ENCODE measurements at regions not wholly inside any gene's neighbourhood (a gene's known extent, or its start where the extent isn't known, plus 50 kb on each side); places are given as distances from the start of the nearest gene placed in this dataset.

DNA sequence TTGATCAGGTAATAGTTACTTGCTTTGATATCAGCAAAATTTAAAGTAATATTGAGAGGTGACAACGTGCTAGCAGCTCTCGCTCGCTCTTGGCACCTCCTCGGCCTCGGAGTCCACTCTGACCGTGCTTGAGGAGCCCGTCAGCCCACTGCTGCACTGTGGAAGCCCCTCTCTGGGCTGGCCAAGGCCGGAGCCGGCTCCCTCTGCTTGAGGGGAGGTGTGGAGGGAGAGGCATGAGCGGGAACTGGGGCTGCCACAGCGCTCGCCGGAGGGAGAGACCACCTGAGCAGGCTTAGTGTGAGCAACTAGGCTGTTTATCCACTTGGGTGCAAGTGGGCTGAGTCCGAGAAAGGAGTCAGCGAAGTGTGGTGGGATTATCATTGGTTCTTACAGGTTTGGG, 455.7 kb upstream of the PCDH7 start:
- no peak overlapping the region for H3K27ac ChIP-seq
- no peaks in the 10 kb centered on the region for H3K4me1 ChIP-seq
- TF ChIP-seq, protein P1, sequence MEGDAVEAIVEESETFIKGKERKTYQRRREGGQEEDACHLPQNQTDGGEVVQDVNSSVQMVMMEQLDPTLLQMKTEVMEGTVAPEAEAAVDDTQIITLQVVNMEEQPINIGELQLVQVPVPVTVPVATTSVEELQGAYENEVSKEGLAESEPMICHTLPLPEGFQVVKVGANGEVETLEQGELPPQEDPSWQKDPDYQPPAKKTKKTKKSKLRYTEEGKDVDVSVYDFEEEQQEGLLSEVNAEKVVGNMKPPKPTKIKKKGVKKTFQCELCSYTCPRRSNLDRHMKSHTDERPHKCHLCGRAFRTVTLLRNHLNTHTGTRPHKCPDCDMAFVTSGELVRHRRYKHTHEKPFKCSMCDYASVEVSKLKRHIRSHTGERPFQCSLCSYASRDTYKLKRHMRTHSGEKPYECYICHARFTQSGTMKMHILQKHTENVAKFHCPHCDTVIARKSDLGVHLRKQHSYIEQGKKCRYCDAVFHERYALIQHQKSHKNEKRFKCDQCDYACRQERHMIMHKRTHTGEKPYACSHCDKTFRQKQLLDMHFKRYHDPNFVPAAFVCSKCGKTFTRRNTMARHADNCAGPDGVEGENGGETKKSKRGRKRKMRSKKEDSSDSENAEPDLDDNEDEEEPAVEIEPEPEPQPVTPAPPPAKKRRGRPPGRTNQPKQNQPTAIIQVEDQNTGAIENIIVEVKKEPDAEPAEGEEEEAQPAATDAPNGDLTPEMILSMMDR (IDR thresholded peaks at IDR 0.05): no peak
- TF ChIP-seq POLR2A (IDR thresholded peaks at IDR 0.05): no peak
- H3K4me3 ChIP-seq: no peak overlapping the region
- no peaks in the 10 kb centered on the region for H3K9me3 ChIP-seq
- no peaks in the 10 kb centered on the region for H3K27me3 ChIP-seq
- no peak for DNase-seq
- H3K36me3 ChIP-seq: no peaks in the 10 kb centered on the region

DNA sequence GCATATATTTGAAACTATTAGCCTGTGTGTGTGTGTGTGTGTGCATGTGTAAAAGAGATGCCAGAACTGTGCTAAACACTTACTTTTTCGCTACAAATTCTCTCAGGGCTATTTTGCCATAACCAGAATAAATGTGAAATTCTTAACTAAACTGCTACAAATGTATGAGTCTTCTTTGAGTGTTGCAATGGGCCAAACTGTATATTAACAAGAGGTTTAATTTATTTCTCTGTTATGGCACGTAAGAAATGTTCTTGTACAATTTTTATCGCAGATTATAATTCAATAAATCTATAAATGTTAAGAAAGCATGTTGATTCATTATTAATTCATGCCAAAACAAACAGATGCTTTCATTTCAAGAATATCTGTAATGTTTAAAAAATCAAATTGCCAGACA, 454.5 kb upstream of the PCDH7 start:
- TF ChIP-seq POLR2A (IDR thresholded peaks at IDR 0.05): no peak
- TF ChIP-seq, protein P1 (IDR thresholded peaks at IDR 0.05): no peak
- Histone ChIP-seq H3K27me3 (no peaks in the 10 kb centered on the region), H3K4me1 (no peaks in the 10 kb centered on the region), H3K9me3 (no peaks in the 10 kb centered on the region), H3K27ac (no peak overlapping the region), H3K36me3 (no peaks in the 10 kb centered on the region), H3K4me3 (no peak overlapping the region)
- no peak for DNase-seq

DNA sequence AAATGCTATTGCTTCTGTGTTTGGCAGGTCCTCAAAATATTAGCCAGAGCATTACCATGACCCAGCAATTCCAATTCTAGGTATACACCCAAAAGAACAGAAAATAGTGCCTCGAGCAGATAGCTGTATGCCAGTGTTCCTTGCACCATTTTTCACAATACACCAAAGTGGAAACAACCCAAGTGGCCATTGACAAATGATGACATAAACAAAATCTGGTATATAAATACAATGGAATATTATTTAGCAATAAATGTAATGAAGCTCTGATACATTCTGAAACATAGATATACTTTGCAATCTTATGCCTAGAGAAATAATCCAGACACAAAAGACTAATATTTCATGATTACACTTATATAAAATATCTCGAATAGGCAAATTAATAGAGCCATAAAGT, 451.8 kb upstream of the PCDH7 start:
- H3K27me3 ChIP-seq: no peaks in the 10 kb centered on the region
- H3K27ac ChIP-seq: no peak overlapping the region
- no peak overlapping the region for H3K4me3 ChIP-seq
- DNase-seq: no peak
- no peaks in the 10 kb centered on the region for H3K36me3 ChIP-seq
- peaks cover 0 to 3% (median 0%) of the 10 kb centered on the region in 4 donors for H3K9me3 ChIP-seq
- H3K4me1 ChIP-seq: no peaks in the 10 kb centered on the region
- TF ChIP-seq, protein P1 (IDR thresholded peaks at IDR 0.05): no peak
- TF ChIP-seq POLR2A (IDR thresholded peaks at IDR 0.05): no peak

DNA sequence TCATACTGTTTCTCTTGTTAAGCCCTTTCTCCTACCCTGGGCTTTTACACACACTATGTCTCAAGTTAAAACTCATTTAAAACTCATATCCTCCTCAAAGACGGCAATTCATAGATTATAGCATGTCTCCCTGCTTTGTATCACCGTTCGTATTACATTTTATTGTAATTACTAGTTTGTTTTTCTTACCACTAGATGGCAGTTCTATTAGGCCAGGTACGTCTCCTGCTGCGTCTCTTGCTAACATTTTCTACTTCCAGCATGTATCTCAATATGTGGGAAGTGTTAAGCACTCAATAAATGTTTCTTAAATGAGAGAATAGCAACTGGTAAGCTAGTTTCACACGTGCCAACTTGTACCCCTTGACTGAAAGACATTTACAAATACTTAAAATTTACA, 450.3 kb upstream of the PCDH7 start:
- H3K36me3 ChIP-seq: no peaks in the 10 kb centered on the region
- TF ChIP-seq POLR2A (IDR thresholded peaks at IDR 0.05): no peak
- TF ChIP-seq, protein P1 (IDR thresholded peaks at IDR 0.05): no peak
- H3K27ac ChIP-seq: no peak overlapping the region
- no peak for DNase-seq
- peaks cover 0 to 8% (median 0%) of the 10 kb centered on the region in 4 donors for H3K9me3 ChIP-seq
- no peaks in the 10 kb centered on the region for H3K4me1 ChIP-seq
- H3K27me3 ChIP-seq: no peaks in the 10 kb centered on the region
- no peak overlapping the region for H3K4me3 ChIP-seq

DNA sequence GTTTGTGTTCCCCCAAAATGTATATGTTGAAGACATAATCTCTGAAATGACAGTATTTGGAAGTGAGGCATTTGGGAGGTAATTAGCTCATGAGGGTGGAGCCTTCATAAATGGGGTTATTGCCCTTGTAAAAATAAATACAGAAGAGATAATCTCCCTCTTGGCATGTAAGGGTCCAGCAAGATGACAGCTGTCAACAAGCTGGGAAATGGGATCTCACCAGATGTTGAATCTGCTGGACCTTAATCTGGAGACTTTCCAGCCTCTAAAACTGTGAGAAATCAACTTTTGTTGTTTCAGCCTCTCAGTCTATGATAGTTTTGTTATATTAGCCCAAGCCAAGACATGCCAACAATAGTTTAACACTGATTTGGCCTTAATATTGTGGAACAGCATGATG, 438.2 kb upstream of the PCDH7 start:
- no peak for DNase-seq
- Histone ChIP-seq H3K4me1 (no peaks in the 10 kb centered on the region), H3K4me3 (no peak overlapping the region), H3K9me3 (no peaks in the 10 kb centered on the region), H3K27me3 (no peaks in the 10 kb centered on the region), H3K36me3 (no peaks in the 10 kb centered on the region), H3K27ac (no peak overlapping the region)
- TF ChIP-seq, protein P1 (IDR thresholded peaks at IDR 0.05): no peak
- TF ChIP-seq POLR2A (IDR thresholded peaks at IDR 0.05): no peak

DNA sequence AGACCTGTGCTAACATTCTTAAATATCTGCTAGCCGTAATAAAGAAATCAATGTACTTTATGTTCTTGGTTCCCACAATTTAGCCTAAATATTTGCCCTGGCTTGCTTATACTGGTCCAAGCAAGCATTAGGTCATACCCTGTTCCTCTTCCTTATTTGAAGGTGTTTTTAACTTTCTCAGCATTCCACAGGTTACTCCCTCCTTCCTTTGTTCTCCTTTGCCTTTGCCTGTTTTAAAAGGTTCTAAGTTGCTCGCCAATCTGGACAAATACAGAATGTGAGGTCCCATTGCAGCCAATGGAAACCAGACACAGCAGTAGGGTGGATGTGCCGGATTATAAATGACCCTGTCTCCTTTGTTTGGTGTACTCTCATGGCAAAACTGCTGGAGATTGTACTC, 436.8 kb upstream of the PCDH7 start:
- no peak overlapping the region for H3K27ac ChIP-seq
- no peak for TF ChIP-seq POLR2A (IDR thresholded peaks at IDR 0.05)
- TF ChIP-seq, protein P1 (IDR thresholded peaks at IDR 0.05): no peak

More for the DNA sequence above, 436.8 kb upstream of the PCDH7 start:
- no peak for DNase-seq
- Histone ChIP-seq H3K9me3 (no peaks in the 10 kb centered on the region), H3K27me3 (no peaks in the 10 kb centered on the region), H3K36me3 (no peaks in the 10 kb centered on the region), H3K4me1 (no peaks in the 10 kb centered on the region), H3K4me3 (no peak overlapping the region)
